ENCODE measurements at regions not wholly inside any gene's neighbourhood (a gene's known extent, or its start where the extent isn't known, plus 50 kb on each side); places are given as distances from the start of the nearest gene placed in this dataset.
"Not testable (repeated sequence)": the region's sequence is repeated elsewhere in the genome, so short reads cannot be mapped to it uniquely, and the experiment has no call there.

DNA sequence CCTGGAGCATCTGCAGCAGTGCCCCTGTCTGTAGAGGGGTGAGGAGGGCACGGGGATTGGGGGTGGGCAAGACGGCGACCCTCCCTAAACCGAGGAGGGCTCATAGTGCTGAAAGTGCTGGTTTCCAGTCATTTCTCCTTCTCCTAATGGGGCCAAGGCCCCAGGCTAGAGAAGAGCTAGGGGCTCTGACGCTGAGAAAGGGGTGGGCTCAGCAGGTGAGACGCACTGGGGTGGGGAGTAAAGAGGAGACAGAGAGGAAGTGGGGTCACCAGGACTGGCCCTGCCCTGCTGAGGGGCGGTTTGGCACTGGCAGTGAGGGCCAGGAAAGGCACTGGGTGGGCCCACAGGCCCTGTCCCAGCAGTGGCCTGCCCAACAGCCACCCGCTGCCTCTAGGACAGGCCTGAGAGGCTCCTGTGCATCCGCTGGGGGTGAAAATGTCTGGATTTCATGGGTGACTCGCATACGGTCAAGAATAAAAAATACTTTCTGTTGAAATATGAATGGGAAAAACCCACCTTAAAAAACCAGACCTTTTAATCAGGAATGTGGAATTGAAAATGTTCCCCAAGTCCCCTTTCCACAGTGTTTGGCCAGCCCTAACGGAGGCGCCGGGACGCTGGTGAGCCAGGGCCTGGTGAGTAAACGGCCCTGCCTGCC lies 122.4 kb upstream of the SMURF2 start:
- peak; percentile 10 to 13 for DNase-seq

DNA sequence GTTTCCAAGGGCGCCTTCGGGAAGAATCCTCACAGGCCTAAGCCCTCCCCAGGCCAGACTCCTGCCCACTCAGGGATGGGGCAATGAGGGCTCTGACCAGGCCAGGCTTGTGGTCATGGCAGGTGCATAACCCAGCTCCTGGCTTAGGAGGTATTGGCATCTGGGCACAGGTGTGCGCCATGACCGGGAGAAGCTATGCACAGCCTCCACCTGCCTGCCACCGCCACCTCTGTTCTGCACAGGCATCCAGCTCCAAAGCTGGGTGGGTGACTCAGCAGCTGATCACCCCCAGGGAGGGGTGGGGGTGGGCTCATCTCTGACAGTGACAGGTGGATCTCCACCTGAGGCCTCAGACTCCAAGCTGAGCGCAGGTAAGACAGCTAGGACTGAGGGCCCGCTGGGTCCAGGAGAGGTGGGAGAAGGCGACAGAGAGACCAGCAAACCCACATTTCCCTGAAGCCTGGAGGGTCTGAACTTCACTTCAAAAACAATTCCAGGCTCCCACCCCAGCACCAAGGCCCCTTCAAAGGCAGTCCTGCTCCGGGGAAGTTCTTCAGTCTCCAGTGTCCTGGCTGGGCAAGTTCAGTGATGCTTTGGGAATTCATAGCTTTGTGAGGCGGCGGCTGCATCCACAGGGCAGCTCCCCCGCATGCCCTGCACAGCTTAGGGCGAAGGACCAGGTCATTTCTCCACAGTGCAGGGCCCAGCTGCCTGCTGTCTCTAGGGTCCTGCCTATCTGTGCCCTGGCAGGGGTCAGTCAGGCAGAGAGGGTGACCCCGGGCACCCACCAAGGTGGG lies 121.6 kb upstream of the SMURF2 start:
- DNase-seq = peak; percentile 10 to 14

DNA sequence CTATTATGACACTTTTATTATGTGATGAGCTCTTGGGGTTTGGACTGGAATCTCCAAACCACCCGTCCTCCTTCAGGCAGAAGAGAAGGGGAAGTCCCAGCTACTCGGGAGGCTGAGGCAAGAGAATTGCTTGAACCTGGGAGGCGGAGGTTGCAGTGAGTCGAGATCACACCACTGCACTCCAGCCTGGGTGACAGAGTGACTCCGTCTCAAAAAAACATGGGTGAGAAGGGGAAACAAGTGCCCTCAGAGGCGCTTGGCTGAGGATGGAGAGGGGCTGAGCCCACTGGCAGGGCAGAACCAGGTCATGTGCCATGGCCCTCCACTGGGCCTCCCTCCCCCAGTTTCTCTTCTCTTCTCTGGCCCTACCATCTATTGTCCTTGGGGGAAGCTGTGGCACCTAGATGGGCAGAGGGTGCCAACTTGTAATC lies 120.9 kb upstream of the SMURF2 start:
- peak; percentile 24 to 35 for DNase-seq

DNA sequence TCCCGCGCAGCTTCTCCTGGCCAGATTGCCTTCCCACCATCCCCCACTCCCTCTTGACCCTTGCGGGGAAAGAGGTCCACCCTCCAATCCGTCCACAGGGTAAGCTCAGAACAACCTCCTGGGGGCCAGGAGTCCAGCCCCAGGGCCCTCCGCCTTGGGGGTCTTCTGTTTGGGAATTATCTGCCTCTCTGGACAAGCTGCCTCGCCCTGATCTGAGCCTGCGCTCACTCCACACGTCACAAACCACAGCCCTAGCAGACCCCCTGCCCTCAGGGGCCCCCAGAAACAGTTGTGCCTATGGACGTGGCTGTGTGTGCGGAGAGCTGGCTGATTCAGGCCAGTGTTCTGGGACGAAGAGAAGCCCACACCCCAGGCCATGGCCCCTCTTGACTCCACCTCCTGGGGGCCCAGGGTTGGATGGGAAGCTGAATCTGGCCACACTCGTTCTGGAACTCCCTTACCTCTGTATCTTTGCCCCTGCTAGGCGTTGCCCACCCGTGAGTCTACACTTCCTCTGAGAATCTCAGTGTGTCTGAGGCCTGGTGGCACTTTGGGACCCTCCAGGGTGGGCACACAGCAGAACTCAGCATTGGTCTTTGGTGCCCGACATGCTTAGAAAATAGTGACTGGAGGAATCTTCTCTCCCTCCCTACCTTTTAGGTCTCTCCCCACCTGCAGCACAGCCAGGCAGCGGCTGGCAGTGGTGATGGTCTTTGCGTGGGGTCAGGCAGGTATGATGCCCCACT lies 119.9 kb upstream of the SMURF2 start:
- peak in 1 of 2 experiments; percentile 20 for DNase-seq

DNA sequence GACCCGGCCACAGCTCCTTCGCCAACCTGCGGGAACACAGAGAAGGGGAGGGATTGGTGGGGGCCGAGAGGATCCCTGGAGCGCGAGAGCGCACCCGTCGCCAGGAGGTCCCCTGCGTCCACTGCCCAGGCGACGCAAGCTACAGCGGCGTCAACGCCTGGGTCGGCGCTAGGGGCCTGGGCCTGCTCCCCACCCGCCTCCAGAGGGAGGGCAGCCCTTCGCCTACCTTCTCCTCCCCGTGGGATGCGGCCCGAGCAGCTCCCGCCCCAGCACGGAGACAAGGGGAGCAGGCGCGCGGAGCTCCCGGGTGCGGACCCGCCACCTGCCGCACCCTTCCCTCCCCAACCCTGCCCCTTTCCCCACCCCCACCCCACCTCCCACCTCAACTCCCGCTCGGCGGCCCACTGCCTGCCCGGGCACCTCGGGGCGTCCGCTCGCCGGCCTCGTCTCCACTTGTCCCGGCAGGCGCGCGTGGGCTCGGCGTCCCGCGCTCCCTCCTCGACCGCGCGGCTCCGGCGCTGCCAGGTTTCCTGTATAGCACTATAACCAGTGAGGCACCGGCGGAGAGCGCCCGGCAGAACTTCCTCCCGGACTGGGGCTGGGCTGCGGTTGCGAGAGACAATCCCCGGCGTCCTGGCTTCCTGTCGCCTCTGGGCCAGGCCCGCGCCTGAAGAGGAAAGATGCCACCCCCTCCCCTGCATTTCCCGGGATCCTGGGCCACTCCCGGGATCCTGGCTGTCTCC lies 119.1 kb upstream of the SMURF2 start:
- DNase-seq = peak; percentile 62 to 66

DNA sequence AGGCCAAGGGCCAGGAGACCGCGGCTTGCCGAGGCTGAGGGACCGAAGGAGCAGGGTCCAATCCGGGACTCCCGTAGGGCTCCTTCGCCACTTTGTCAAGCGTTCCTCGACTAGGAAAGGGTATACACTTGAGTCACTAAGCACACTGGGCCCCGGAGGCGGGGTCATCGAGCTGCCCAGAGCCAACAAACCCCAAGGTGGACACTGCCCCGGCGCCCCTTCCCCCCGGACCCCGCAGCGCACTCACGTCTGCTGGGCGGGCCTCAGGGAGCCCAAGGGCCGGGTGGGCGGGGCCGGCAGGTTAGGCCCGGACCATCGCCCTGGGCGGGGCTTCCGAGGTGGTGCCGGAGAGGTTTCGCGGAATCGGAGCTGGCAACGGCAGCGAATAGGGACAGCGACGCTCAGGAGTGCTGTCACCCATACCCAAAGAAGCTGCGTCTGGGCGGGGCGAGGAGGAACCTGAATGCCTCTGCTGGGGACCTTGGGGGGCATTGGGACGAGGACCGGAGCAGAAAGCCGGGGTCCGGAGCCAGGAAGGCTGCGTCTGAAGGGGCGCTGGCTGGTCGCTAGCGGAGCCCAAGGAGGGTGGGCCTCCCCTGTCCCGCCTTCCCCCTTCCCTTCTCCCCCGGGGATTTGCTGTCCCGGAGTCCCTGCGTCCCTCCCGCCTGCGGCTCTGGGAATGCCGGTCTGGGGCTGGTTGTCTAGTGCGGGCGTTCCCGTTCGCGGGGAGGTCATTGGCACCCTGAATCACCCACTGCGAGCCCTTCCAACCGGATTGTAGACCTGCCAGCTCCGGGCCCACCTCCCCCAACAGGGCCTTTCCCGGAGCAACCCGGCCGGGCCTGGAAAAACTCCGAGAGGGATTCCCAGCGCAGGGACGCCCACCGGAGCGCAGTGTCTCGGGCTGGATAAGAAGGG lies 118.2 kb upstream of the SMURF2 start:
- peak; percentile 83 to 87 for DNase-seq

DNA sequence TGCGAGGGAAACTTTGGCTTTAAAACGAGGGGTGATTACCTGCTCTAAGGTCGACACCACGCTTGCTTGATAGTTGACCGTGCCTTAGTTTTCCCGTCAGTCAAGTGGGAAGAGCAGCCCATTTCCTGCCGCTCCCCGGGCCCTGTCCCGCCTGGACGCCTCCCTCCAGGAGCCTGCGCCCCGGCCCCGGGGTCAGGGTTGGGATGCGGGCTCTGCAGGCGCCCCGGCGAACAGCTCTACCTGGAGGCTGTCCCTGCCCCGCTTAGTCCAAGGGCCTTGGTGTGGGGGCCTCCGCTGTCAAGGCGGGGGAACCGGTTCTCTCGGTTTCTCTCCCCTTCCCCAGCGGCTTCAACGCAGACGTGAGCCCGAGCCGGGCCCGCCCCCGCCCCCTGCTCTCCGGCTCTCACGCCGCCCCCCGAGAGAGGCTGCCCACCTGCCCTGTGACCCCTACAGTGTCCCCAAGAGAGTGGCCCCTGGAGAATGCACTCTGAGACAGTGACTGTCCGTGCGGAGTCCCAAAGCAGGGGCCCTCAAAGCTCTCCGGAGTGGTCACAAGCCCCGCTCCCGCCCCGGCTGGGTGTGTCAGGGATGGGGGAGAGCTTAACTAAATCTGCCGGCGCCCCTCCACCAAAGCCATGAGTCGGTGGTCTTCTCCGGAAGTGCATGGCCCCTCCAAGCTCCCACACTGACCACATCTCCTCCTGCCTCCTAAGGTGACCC lies 117.4 kb upstream of the SMURF2 start:
- DNase-seq = peak in 1 of 2 experiments; percentile 21

DNA sequence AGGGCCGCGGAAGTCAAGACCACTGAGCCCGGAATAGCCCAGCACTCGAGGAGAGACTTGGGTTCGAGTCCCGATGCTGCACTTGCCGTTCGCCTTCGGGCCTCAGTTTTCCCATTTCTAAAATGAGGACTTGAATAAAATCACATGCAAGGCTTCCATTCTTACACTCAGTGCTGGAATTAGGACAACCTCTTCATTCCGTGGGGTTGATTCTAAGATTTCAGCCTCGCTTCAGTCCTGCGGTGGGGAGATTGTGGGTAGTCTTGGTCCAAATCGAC lies 116.9 kb upstream of the SMURF2 start:
- DNase-seq = not testable (repeated sequence)

DNA sequence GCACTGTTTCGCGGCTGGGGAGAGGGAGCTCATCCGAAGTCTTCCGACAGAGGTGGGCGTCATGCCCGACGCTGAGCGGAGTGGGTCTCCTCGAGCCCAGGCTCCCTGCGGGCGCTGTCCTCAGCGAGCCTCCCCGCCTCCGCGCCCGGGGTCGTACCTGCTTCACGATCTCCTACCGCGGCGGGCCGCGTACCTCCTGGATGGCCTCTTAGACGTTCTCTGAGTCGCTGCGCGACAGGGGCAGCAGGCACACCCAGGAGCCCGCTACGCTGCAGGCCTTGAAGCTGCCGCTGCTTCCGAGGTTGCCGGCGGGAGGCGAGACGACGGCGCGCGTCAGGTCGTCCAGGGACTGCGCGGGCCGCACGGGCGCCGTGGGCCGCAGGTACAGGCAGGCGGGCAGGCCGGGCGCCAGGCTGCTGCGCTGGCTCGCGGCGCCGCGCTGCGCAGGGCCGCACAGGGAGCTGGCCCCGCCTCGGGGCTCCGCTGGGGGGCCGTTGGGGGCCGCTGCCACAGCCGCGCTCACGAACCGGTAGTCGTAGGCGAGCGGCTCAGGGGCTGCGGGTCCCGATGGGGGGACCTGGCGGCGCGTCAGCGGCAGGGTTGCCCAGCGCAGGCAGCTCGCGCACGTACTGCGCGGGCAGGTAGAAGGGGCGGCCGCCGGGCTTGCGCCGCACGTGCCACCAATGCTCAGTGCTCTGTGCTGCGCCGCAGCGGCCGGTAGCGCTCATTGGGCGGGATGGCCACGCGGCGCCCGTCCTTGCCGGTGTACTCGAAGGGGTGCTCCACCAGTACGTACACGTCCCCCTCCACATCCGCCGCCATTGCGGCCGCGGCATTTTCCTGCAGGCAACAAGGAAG lies 116.4 kb upstream of the SMURF2 start:
- peak; percentile 43 to 53 for DNase-seq

DNA sequence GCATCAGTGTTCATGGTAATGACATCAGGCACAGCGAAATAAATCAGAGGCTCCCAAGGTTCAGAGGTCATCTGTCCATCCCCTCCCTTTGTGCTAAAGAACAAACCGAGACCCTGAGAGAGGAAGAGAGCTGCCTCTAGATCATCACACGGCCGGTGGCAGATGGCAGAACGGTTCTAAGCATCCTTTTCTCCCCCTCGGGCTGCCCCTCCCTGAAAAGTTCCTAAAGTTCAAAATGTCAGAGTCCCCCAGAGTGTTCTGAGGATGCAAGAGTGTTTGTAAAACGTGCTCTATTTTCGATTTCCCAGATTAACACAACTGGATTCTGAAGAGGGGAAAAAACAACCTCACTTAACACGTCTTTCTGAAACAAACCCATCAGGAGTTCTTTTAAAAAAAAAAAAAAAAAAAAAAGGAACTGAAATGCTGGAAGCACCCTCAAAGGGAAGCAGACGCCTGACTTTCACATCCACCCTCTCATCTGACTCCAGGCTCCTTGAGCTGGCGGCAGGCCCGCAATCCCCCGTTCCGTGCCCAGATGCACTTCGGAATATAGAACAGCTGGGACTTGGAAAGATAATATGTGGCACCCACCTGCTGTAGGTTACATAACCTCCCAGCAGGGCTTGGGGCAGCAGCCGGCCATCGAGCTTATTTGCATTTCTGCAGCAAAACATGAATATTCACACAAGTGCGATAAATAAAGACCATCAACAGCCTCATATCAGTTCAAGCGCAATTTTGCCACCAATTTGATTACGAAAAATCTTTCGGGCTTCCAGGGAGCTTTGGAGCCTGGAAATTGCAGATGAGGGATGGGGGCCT lies 115.5 kb upstream of the SMURF2 start:
- DNase-seq = no peak

DNA sequence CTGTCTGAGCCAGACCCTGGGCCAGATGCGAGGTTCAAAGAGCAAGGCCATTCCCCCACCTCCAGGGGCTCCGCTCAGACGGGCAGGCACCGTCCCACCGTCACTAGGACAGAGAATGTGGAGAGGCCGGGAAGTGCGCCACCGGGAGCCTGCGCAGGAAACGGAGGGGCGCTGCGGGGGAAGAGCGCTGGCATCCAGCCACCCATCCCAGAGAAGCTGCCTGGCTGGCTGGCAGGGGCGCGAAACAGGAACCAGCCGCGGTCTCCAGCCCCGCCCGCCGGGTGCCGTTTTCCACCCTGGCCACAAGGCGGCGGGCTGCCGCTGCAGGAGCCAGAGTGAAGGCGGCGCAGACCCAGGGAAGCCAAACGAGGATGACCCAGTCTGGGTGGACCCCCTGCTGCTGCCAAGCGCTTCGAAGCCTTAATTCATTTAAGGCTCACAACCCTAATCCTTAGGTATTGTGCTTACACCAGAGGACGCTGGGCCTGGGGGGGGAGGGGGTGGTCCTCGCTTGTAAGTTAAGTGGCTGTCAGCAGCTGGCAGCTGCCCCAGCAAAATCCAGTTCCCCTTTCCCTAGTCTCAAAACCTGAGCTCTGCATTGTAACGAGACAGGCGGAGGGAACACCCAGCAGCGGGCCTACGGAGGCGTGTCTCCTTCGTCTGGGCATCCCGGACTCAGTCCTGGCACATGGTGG lies 114.8 kb upstream of the SMURF2 start:
- DNase-seq = peak; percentile 85 to 89

DNA sequence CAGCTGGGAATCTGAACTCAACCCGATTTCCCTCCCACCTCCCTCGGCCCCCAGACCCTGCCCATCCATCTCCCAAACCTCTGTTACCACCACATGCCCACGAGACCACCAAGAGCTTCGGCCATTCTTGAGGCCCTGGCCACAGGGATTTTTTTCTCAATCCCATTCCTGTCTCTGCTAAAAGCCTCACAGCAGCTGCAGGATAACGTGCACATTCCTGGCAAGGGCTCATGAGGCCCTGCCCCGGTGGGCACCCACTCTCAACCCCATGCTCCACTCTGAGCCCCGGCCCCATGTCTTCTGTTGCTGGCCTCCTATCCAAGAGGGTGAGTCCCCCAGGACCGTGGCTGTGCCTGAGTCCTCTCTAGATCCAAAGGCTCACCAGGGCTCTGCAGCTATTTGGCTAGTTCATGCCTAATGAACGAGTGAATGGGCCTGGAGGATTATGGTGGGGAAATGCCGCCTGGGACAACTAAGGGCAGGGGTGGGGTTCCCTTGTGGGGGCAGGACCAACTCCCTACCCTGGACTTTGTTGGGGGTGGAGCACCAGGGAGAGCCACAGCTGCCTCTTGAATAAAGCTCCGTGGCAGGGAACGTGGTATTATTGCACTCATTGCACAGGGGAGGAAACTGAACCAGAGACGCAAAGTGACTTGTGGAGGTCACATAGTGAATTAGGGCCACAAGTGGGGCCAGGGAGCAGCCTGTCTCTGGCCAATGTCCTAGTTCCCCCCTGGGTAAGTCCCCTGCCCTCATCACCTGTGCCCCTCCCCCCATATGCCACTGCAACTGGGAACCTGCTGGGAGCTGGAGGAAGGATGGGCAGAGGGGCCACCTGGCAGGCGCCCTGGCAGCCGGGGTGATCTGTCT lies 113.8 kb upstream of the SMURF2 start:
- DNase-seq = no peak

DNA sequence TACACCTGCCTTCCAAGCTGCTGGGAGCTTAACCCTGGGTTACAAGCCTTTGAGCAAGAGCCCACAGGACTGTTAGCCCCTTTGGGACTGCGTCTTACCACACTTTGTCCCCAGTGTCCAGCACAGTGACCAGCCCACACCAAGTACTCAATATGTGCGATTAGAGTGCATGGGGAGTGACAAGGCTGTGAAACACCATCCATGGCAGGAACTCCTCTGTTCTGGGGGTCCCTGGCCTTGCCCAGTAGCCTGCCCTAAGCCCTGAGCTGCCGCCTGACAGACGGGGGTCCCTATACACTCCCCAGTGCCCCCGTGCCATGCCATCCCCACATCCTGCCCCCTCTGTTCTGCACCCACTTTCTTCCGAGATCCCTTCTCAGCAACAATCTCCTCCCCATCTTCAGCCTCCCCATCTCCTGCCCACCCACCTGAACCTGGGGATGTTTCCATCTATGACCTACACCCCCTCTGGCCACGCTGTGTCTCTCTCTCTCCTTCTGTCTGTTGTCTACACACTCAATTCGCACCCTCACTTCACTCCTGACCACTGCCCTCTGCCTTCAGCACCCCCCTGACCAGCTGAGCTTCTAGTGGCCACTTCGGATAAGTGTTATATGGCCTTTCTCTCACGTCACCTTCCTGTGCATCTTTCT lies 112.9 kb upstream of the SMURF2 start:
- DNase-seq = no peak

DNA sequence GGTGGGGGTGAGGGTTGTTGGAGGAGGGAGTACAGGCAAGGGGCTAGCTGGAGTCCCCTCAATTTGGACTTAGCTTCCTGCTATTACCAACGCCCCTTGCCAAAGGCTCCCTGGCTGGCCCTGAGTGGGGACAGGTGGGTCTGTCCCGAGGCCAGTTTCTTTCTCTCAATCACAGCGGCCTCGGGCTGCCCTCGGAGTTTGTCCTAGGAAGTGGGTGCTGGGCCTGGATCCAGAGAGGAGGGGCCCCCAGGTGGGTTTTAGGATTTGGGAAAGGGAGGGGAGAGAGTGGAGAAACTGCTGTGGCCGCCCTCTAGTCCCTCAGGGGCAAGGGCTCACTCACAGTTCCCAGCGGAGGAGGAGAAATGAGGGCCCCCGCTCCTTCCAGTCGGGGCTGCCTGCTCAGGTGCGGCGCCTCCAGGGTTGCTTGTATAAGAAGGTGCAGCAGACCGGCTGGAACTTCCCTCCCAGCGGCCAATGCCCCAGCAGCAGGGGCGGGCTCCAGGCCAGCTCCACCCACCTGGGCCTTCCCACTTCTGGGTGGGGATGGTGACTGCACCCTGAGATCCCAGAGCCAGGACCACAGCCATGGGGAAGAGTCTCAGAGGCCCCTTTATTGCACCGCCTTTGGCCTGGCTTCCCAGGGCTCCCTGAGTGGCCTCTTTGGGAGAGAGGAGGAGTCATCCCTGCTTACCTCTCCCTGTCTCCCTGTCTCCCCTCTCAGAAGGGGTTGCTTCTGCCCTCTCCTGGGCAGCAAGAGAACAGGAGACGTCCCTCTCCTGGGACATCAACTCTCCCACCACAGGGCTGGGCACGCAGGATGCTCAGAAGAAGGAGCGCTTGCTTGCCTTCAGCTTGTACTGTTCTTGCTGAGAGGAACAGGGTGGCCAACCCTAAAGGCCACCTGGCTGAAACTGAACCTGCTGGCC lies 112.0 kb upstream of the SMURF2 start:
- peak in 1 of 2 experiments; percentile 45 for DNase-seq

DNA sequence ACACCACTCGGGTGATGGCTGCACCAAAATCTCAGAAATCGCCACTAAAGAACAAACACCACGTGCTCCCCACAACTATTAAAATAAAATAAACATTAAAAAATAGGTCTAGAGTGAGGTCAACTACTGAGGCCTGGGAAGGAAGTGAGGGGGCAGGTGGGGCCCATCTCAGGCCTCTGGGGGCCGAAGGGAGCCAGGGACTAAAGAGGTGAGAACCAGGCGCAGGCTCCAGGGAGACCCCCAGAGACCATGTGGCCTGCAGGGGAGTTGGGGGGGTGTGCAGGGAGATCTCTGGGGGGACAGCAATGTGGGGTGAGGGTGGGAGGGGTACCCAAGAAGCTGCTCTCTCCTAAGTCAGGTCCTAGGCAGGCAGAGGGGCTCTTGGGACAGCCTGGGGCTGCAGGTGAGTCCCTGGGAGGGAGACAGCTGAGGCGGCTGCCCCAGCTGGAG lies 111.3 kb upstream of the SMURF2 start:
- DNase-seq = no peak

DNA sequence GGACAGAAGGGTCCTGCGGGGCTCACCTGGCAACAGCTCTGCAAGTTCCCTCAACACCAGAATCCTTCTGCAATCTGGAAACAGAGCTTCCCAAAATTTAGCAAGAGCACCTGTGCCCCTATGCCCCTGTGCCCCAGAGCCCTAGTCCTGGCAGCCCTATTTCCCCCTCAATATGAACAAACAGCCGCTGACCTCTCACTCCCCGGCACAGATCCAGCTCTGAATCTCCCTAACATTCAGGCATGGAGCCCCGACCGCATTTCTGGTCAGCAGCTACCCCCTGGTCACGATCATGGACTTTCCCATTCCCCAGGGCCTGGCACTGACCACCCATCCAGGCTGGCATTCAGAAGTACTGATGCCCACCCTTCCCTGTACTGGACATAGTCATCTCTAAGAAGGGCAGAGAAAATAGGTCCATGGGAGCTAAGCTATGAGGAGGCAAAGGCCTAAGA lies 110.8 kb upstream of the SMURF2 start:
- DNase-seq = no peak
